Kidney (tissue), 13 donors: ENCODE measurements at regions not wholly inside any gene's neighbourhood (a gene's known extent, or its start where the extent isn't known, plus 50 kb on each side); places are given as distances from the start of the nearest gene placed in this dataset.

ENCODE experiments used
- DNase-seq, 5 donors: peaks; one replicate each; pipeline ENCODE4 v3.0.0-alpha.2; 2013 to 2020
- FAIRE-seq: peaks from 2 replicates; lab custom pipeline; 2012; peaks lifted over from hg19 to GRCh38; lab: Jason Lieb, UNC
- H3K27ac ChIP-seq, 2 donors: one replicate each; pipeline ENCODE4 v1.7.0; 2013; ENCODE audit warnings: low read depth in 2 of 2, low read length in 2 of 2, inconsistent platforms in 1 of 2
- H3K27me3 ChIP-seq: one replicate; pipeline ENCODE4 v1.7.1; 2013; ENCODE audit warnings: low read length, inconsistent platforms; ENCODE audit not compliant: control insufficient read depth, insufficient read depth
- H3K36me3 ChIP-seq, 3 donors: one replicate each; pipeline versions ENCODE4 v1.7.0 to v1.7.1; 2013; ENCODE audit warnings: low read length in 3 of 3, control low read depth in 1 of 3, inconsistent platforms in 1 of 3; ENCODE audit not compliant: insufficient read depth in 3 of 3, control insufficient read depth in 2 of 3
- H3K4me1 ChIP-seq, 3 donors: one replicate each; pipeline versions ENCODE4 v1.7.0 to v1.7.1; 2013; ENCODE audit warnings: low read length in 3 of 3, inconsistent platforms in 1 of 3, low read depth in 1 of 3; ENCODE audit not compliant: control insufficient read depth in 2 of 3, insufficient read depth in 2 of 3
- H3K4me3 ChIP-seq, 3 donors: one replicate each; pipeline versions ENCODE4 v1.7.0 to v1.8.1; 2013; ENCODE audit warnings: low read length in 3 of 3, control low read depth in 1 of 3, inconsistent platforms in 1 of 3
- H3K9ac ChIP-seq, 3 donors: one replicate each; pipeline versions ENCODE4 v1.7.0 to v1.7.1; 2013; ENCODE audit warnings: low read length in 3 of 3, control low read depth in 1 of 3, inconsistent platforms in 1 of 3
- H3K9me3 ChIP-seq, 3 donors: one replicate each; pipeline versions ENCODE4 v1.7.0 to v1.7.1; 2013; ENCODE audit warnings: low read length in 3 of 3, control low read depth in 1 of 3, inconsistent platforms in 1 of 3; ENCODE audit not compliant: control insufficient read depth in 2 of 3, insufficient read depth in 1 of 3
- intact Hi-C: fragments of 100-400 bp; cut with DNase I; formaldehyde crosslinking; loops from one replicate; pipeline ENCODE4 v1.11.1; 2022
- TF ChIP-seq, protein P1 (sequence below): IDR thresholded peaks from 3 replicates; pipeline ENCODE4 v1.5.1; 2012; ENCODE audit warnings: mild to moderate bottlenecking, moderate library complexity, borderline replicate concordance; ENCODE audit not compliant: insufficient read depth; ENCODE audit errors: extremely low read depth
- donor health status: control.
- donor health status: control.
- donor health status: control.
- donor health status: control.
- donor health status: control.
- donor health status: DM: yes; HTN: yes; CAD: no.
- donor health status: Normal renal cell carcinoma (clear cell type).

GRCh38 chr6:3661390-3661789 is 90.1 kb downstream of the PXDC1 start:
- Histone ChIP-seq H3K36me3 (no peaks in the 10 kb centered on the region), H3K4me1 (no peaks in the 10 kb centered on the region), H3K9me3 (no peaks in the 10 kb centered on the region), H3K4me3 (no peak overlapping the region), H3K27ac (no peak overlapping the region), H3K27me3 (no peaks in the 10 kb centered on the region), H3K9ac (no peak overlapping the region)
- TF ChIP-seq, protein P1, sequence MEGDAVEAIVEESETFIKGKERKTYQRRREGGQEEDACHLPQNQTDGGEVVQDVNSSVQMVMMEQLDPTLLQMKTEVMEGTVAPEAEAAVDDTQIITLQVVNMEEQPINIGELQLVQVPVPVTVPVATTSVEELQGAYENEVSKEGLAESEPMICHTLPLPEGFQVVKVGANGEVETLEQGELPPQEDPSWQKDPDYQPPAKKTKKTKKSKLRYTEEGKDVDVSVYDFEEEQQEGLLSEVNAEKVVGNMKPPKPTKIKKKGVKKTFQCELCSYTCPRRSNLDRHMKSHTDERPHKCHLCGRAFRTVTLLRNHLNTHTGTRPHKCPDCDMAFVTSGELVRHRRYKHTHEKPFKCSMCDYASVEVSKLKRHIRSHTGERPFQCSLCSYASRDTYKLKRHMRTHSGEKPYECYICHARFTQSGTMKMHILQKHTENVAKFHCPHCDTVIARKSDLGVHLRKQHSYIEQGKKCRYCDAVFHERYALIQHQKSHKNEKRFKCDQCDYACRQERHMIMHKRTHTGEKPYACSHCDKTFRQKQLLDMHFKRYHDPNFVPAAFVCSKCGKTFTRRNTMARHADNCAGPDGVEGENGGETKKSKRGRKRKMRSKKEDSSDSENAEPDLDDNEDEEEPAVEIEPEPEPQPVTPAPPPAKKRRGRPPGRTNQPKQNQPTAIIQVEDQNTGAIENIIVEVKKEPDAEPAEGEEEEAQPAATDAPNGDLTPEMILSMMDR: no peak
- no peak for DNase-seq
- no peak for FAIRE-seq
- intact Hi-C loops: no loop called here

DNA sequence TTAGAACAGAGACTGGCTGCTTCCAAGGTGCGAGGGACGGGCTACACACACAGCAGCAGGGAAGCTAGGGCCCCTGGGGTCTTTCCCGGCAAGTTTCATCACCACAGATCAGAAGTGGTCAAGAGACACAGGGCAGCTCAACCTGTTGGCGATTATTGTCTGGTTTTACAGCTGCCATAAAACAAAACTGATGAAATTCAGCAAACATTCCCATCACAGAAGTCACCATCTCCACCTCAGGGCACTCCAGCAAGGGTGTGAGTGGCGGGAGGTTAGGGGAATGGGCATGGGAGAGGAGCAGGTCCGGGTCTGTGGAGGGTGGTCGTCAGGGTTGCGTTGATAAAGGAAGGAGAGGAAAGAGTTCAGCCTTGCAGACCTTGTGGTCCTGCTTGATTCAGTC is 91.0 kb downstream of the PXDC1 start:
- no peaks in the 10 kb centered on the region for H3K4me1 ChIP-seq
- intact Hi-C loops: no loop called here
- no peak overlapping the region for H3K27ac ChIP-seq
- H3K36me3 ChIP-seq: no peaks in the 10 kb centered on the region
- FAIRE-seq: no peak
- TF ChIP-seq, protein P1: no peak
- DNase-seq: no peak
- no peaks in the 10 kb centered on the region for H3K27me3 ChIP-seq
- no peak overlapping the region for H3K4me3 ChIP-seq
- no peak overlapping the region for H3K9ac ChIP-seq
- H3K9me3 ChIP-seq: no peaks in the 10 kb centered on the region

DNA sequence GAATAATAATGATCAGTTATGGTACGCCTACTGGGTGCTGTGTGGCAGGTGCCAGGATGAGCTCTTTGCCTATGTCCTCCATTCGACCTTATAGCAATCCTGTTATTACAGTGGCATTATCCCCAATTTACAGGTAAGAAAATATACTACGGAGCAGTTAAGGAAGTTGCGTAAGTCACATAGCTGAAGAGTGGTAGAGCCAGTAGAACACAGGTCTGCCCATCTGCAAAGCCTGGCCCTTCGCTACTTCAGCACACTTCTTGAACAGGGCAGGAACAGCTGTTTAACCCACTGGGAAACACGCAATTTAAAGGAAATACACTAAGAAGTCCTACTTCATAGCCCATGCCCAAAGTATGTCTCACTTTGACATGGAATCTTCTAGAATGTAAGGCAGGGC is 91.8 kb downstream of the PXDC1 start:
- H3K27me3 ChIP-seq: no peaks in the 10 kb centered on the region
- TF ChIP-seq, protein P1: no peak
- H3K9me3 ChIP-seq: no peaks in the 10 kb centered on the region
- H3K9ac ChIP-seq: no peak overlapping the region
- H3K4me1 ChIP-seq: no peaks in the 10 kb centered on the region
- no peak overlapping the region for H3K4me3 ChIP-seq
- DNase-seq: no peak
- intact Hi-C loops: no loop called here
- H3K27ac ChIP-seq: no peak overlapping the region
- no peaks in the 10 kb centered on the region for H3K36me3 ChIP-seq
- FAIRE-seq: no peak

DNA sequence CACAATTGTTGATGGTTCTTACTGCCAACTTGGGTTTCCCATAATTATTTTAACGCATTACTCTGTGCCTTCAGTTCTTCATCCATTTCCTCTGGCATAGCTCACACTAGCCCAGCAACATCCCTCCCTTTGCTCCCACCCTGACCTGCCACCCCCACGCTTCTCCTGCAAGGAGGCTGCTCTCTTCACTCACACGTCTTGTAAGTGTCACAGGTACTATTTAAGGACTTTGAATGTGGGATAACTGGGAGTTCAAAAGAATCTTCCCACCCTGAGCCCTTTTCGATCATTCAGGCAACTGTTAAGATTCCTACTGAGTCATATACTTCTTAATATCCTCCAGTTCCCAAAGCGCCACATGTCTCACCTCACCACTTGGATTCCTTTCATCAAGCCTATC is 95.4 kb downstream of the PXDC1 start:
- FAIRE-seq: no peak
- intact Hi-C loops: no loop called here

More for the DNA sequence above, 95.4 kb downstream of the PXDC1 start:
- Histone ChIP-seq H3K27me3 (no peaks in the 10 kb centered on the region), H3K4me1 (no peaks in the 10 kb centered on the region), H3K27ac (no peak overlapping the region), H3K36me3 (no peaks in the 10 kb centered on the region), H3K9me3 (no peaks in the 10 kb centered on the region), H3K9ac (no peak overlapping the region), H3K4me3 (no peak overlapping the region)
- TF ChIP-seq, protein P1: no peak
- no peak for DNase-seq
